Mammary epithelial cell (primary cell): ENCODE measurements at regions not wholly inside any gene's neighbourhood (a gene's known extent, or its start where the extent isn't known, plus 50 kb on each side); places are given as distances from the start of the nearest gene placed in this dataset.

Source experiments
- EZH2 ChIP-seq: IDR thresholded peaks from 2 replicates; pipeline ENCODE4 v1.6.1; 2012; ENCODE audit warnings: low read length, inconsistent platforms, borderline replicate concordance
- TF ChIP-seq, protein P1 (sequence below), 2 donors: IDR thresholded peaks in 1 of 2; conservative IDR thresholded peaks in 1 of 2; 2 replicates each; pipeline ENCODE4 v1.5.1; 2011 to 2012; ENCODE audit warnings: inconsistent platforms in 2 of 2, low read length in 2 of 2, mild to moderate bottlenecking in 2 of 2, control low read depth in 1 of 2, low read depth in 1 of 2; ENCODE audit not compliant: insufficient read depth in 1 of 2; ENCODE audit errors: extremely low read depth in 1 of 2

DNA sequence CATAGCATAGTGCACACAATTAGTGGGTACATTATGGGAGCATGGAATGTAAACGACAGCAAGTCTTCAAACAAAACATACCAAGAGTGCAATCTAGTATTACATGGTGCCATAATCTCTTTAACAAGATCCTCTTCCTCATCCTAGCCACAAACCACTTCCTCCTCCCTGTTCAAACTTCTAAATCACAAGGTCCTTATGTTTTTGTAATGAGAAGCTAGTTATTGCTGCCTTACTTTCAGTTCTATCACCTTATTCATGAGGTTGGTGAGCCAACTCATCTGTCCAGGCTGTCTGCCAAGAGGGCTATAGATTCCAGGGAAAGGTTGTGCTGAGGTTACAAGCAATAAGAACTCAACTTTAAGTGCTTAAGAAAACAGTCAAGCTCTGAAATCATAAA, 195.4 kb upstream of the ARHGAP20 start:
- TF ChIP-seq, protein P1, sequence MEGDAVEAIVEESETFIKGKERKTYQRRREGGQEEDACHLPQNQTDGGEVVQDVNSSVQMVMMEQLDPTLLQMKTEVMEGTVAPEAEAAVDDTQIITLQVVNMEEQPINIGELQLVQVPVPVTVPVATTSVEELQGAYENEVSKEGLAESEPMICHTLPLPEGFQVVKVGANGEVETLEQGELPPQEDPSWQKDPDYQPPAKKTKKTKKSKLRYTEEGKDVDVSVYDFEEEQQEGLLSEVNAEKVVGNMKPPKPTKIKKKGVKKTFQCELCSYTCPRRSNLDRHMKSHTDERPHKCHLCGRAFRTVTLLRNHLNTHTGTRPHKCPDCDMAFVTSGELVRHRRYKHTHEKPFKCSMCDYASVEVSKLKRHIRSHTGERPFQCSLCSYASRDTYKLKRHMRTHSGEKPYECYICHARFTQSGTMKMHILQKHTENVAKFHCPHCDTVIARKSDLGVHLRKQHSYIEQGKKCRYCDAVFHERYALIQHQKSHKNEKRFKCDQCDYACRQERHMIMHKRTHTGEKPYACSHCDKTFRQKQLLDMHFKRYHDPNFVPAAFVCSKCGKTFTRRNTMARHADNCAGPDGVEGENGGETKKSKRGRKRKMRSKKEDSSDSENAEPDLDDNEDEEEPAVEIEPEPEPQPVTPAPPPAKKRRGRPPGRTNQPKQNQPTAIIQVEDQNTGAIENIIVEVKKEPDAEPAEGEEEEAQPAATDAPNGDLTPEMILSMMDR (conservative IDR thresholded peaks at IDR 0.05 in 1 of 2, IDR thresholded peaks at IDR 0.05 in 1 of 2; ENCODE audit: extremely low read depth in 1 of 2, insufficient read depth in 1 of 2, low read depth in 1 of 2, low read length in 2 of 2) = no peak
- no peak for TF ChIP-seq EZH2
